Loucy (cell line): ENCODE measurements at regions not wholly inside any gene's neighbourhood (a gene's known extent, or its start where the extent isn't known, plus 50 kb on each side); places are given as distances from the start of the nearest gene placed in this dataset.

Experiments used
- CTCF ChIP-seq: fragments of 200-600 bp; sonication (generic); conservative IDR thresholded peaks from 2 replicates; pipeline ENCODE4 v1.5.1; 2014; ENCODE audit warnings: mild to moderate bottlenecking, antibody characterized with exemption, low read length
- EZH2phosphoT487 ChIP-seq: fragments of 200-600 bp; IDR thresholded peaks from 2 replicates; pipeline ENCODE4 v1.6.1; 2018; ENCODE audit warnings: antibody characterized with exemption, mild to moderate bottlenecking, moderate library complexity, borderline replicate concordance

GRCh38 chr5:4893063-4893744, 246.9 kb upstream of the ADAMTS16 start:
- TF ChIP-seq EZH2phosphoT487 (no peak), CTCF (no peak)
